ENCODE measurements at regions not wholly inside any gene's neighbourhood (a gene's known extent, or its start where the extent isn't known, plus 50 kb on each side); places are given as distances from the start of the nearest gene placed in this dataset.
"Not testable (repeated sequence)": the region's sequence is repeated elsewhere in the genome, so short reads cannot be mapped to it uniquely, and the experiment has no call there.

GRCh38 chr7:119256001-119256400 lies 1017.0 kb upstream of the KCND2 start:
- H3K9me3 Mint-ChIP-seq = no peaks in the 10 kb centered on the region
- intact Hi-C loops (cut with micrococcal nuclease) = no loop called here
- no peaks in the 10 kb centered on the region for H3K27me3 Mint-ChIP-seq
- no peaks in the 10 kb centered on the region for H3K4me1 Mint-ChIP-seq (ENCODE audit: low read depth)
- H3K36me3 Mint-ChIP-seq (ENCODE audit: low read depth) = no peaks in the 10 kb centered on the region
- no peak overlapping the region for H3K4me3 Mint-ChIP-seq
- H3K27ac Mint-ChIP-seq = no peak overlapping the region

- Mint-ChIP-seq H3K27me3 (no peaks in the 10 kb centered on the region), H3K4me1 (ENCODE audit: low read depth) (no peaks in the 10 kb centered on the region), H3K4me3 (no peak overlapping the region), H3K27ac (no peak overlapping the region), H3K36me3 (ENCODE audit: low read depth) (no peaks in the 10 kb centered on the region), H3K9me3 (no peaks in the 10 kb centered on the region)
- intact Hi-C loops (cut with micrococcal nuclease) = no loop called here
These were observed 1016.4 kb upstream of the KCND2 start for GRCh38 chr7:119256446-119257131.

GRCh38 chr7:119266790-119267189 lies 1006.2 kb upstream of the KCND2 start:
- H3K36me3 Mint-ChIP-seq (ENCODE audit: low read depth); H3K27me3 Mint-ChIP-seq; H3K4me3 Mint-ChIP-seq; H3K27ac Mint-ChIP-seq; H3K9me3 Mint-ChIP-seq; H3K4me1 Mint-ChIP-seq (ENCODE audit: low read depth): not testable (repeated sequence)
- intact Hi-C loops (cut with micrococcal nuclease) = loop anchor here (10.0 kb wide), 1 partner anchor 1288 kb away; no protein-coding TSS in a partner anchor

- H3K4me1 Mint-ChIP-seq (ENCODE audit: low read depth) = no peaks in the 10 kb centered on the region
- no peaks in the 10 kb centered on the region for H3K36me3 Mint-ChIP-seq (ENCODE audit: low read depth)
- no peak overlapping the region for H3K27ac Mint-ChIP-seq
- intact Hi-C loops (cut with micrococcal nuclease) = loop anchor here (5.0 kb wide), 1 partner anchor 1457 kb away; no protein-coding TSS in a partner anchor
- H3K4me3 Mint-ChIP-seq = no peak overlapping the region
- no peaks in the 10 kb centered on the region for H3K9me3 Mint-ChIP-seq
- H3K27me3 Mint-ChIP-seq = no peaks in the 10 kb centered on the region
These were observed 1002.9 kb upstream of the KCND2 start for GRCh38 chr7:119270045-119270464.

DNA sequence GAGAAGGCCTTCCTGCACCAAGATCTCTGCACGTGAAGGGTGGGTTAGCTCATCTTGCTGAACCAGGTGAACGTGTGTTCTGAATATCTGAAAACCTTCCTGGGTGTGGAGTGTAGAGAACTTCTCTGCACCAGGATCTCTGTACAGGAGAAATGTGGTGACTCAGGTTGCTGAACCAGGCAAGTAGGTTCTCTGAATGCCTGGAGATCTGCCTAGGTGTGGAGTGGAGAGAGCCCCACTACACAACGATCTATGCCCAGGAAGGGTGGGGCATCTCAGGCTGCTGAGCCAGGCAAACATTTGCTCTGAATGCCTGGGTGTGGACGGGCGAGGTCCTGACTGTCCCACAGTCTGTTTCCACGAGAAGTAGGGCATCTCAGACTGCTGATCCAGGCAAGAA lies 1002.3 kb upstream of the KCND2 start:
- no peak overlapping the region for H3K4me3 Mint-ChIP-seq
- intact Hi-C loops (cut with micrococcal nuclease) = loop anchor here (5.0 kb wide), 1 partner anchor 1457 kb away; no protein-coding TSS in a partner anchor

DNA sequence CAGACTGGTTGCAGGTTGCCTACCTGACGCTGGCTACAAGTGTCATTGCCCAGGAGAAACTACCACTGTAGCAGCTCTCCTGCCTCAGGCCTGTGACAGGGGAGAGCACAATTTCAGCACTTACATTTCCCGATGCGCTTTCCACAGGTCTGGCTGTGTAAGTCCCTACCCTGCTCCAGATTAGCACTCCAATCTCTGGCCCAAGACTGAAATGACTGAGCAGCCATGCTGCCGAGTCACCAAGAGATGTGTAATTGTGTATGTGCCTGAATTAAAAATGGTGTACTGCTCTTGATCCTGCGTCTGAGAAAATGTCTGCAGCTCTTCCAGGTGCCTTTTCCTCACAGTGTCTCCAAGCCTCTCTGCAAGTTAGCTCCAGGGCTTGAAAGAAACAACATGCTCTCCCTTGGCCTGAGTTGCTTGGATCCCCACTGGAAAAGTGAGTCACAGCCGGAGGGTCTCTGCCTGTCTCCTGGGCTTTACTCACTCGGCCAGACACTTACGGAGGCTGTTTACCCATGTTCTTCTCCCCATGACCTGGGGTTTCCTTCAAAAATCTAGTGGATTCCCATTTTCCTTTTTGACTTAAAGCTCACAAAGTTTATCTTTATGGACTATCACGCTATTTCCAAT lies 1001.7 kb upstream of the KCND2 start:
- H3K9me3 Mint-ChIP-seq = no peaks in the 10 kb centered on the region
- H3K4me3 Mint-ChIP-seq = no peak overlapping the region
- no peaks in the 10 kb centered on the region for H3K36me3 Mint-ChIP-seq (ENCODE audit: low read depth)
- H3K27me3 Mint-ChIP-seq = no peaks in the 10 kb centered on the region
- no peak overlapping the region for H3K27ac Mint-ChIP-seq
- H3K4me1 Mint-ChIP-seq (ENCODE audit: low read depth) = no peaks in the 10 kb centered on the region
- intact Hi-C loops (cut with micrococcal nuclease) = loop anchor here (5.0 kb wide), 1 partner anchor 1456 kb away; no protein-coding TSS in a partner anchor

More for the DNA sequence above, 1002.3 kb upstream of the KCND2 start:
- Mint-ChIP-seq H3K36me3 (ENCODE audit: low read depth) (no peaks in the 10 kb centered on the region), H3K27ac (no peak overlapping the region), H3K27me3 (no peaks in the 10 kb centered on the region), H3K9me3 (no peaks in the 10 kb centered on the region), H3K4me1 (ENCODE audit: low read depth) (no peaks in the 10 kb centered on the region)

- intact Hi-C loops (cut with micrococcal nuclease) = no loop called here
- Mint-ChIP-seq H3K27ac (no peak overlapping the region), H3K4me1 (ENCODE audit: low read depth) (no peaks in the 10 kb centered on the region), H3K4me3 (no peak overlapping the region), H3K27me3 (no peaks in the 10 kb centered on the region), H3K9me3 (no peaks in the 10 kb centered on the region), H3K36me3 (ENCODE audit: low read depth) (no peaks in the 10 kb centered on the region)
These were observed 991.7 kb upstream of the KCND2 start for GRCh38 chr7:119281181-119281846.

GRCh38 chr7:119283353-119283752 lies 989.6 kb upstream of the KCND2 start:
- no peak overlapping the region for H3K4me3 Mint-ChIP-seq
- no peaks in the 10 kb centered on the region for H3K9me3 Mint-ChIP-seq
- intact Hi-C loops (cut with micrococcal nuclease) = no loop called here
- H3K36me3 Mint-ChIP-seq (ENCODE audit: low read depth) = no peaks in the 10 kb centered on the region
- H3K27me3 Mint-ChIP-seq = no peaks in the 10 kb centered on the region
- H3K27ac Mint-ChIP-seq = no peak overlapping the region
- H3K4me1 Mint-ChIP-seq (ENCODE audit: low read depth) = no peaks in the 10 kb centered on the region

DNA sequence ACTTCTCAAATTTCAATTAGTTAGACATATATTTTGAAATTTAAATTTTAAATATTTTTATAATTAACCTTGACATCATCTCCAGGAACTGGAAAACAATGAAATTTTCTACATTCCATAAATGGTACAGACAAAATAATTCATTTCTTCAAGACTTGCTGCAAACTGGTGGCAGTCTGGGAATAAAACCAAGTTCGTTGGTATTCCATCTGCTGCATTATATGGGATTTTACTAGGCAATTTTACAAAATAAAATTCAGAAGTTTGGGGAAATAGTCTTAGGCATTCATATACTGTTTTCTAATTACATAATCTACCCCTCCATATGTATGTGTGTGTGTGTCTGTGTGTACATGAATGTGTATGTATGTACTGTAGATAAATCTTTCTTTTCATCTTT lies 984.6 kb upstream of the KCND2 start:
- no peaks in the 10 kb centered on the region for H3K4me1 Mint-ChIP-seq (ENCODE audit: low read depth)
- no peak overlapping the region for H3K27ac Mint-ChIP-seq
- H3K4me3 Mint-ChIP-seq = no peak overlapping the region
- no peaks in the 10 kb centered on the region for H3K27me3 Mint-ChIP-seq
- H3K9me3 Mint-ChIP-seq = no peaks in the 10 kb centered on the region
- no peaks in the 10 kb centered on the region for H3K36me3 Mint-ChIP-seq (ENCODE audit: low read depth)
- intact Hi-C loops (cut with micrococcal nuclease) = no loop called here

- H3K4me1 Mint-ChIP-seq (ENCODE audit: low read depth); intact Hi-C loops (cut with micrococcal nuclease); H3K4me3 Mint-ChIP-seq; H3K27ac Mint-ChIP-seq; H3K9me3 Mint-ChIP-seq; H3K27me3 Mint-ChIP-seq; H3K36me3 Mint-ChIP-seq (ENCODE audit: low read depth): not testable (repeated sequence)
These were observed 972.6 kb upstream of the KCND2 start for GRCh38 chr7:119300341-119300740.

DNA sequence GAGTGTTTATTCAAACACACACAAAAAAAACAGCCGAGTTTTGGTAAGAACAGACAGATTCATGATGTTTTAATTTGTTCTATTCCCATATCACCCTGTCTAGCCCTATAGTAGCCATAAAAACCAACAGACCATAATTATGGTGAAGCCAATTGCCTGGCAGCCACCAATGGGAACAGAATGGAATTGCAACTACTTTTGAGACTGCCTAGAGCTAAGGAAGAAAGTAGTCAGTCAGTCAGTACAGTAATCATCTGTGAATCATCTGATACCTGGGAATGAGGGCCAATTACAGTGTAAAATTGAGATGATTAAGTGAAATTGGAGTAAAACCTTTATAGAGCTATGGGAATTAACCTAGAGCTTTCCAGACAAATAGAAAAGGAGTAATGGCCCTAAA lies 952.7 kb upstream of the KCND2 start:
- Mint-ChIP-seq H3K4me3 (no peak overlapping the region), H3K27ac (no peak overlapping the region), H3K4me1 (ENCODE audit: low read depth) (no peaks in the 10 kb centered on the region), H3K9me3 (peaks cover 9% of the 10 kb centered on the region), H3K36me3 (ENCODE audit: low read depth) (no peaks in the 10 kb centered on the region), H3K27me3 (no peaks in the 10 kb centered on the region)
- intact Hi-C loops (cut with micrococcal nuclease) = no loop called here

- Mint-ChIP-seq H3K4me1 (ENCODE audit: low read depth) (no peaks in the 10 kb centered on the region), H3K27ac (no peak overlapping the region), H3K27me3 (no peaks in the 10 kb centered on the region), H3K4me3 (no peak overlapping the region), H3K9me3 (no peaks in the 10 kb centered on the region), H3K36me3 (ENCODE audit: low read depth) (no peaks in the 10 kb centered on the region)
- intact Hi-C loops (cut with micrococcal nuclease) = no loop called here
These were observed 943.3 kb upstream of the KCND2 start for GRCh38 chr7:119329715-119330114.

DNA sequence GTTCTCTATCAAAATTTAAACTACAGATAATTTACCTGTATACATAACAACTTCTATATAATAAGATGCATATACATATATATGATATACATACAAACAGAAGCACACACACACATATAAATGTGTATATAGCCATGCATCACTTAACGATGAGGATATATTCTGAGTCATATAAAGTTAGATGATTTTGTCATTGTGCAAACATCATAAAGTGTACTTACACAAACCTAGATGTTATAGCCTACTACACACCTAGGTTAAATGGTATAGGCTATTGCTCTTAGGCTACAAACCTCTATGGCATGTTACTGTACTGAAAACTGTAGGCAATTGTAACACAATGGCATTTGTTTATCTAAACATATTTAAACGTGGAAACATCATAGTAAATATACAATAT lies 937.6 kb upstream of the KCND2 start:
- H3K36me3 Mint-ChIP-seq (ENCODE audit: low read depth) = no peaks in the 10 kb centered on the region
- no peaks in the 10 kb centered on the region for H3K27me3 Mint-ChIP-seq
- H3K27ac Mint-ChIP-seq = no peak overlapping the region
- H3K9me3 Mint-ChIP-seq = no peaks in the 10 kb centered on the region
- H3K4me1 Mint-ChIP-seq (ENCODE audit: low read depth) = no peaks in the 10 kb centered on the region
- no peak overlapping the region for H3K4me3 Mint-ChIP-seq
- intact Hi-C loops (cut with micrococcal nuclease) = no loop called here

DNA sequence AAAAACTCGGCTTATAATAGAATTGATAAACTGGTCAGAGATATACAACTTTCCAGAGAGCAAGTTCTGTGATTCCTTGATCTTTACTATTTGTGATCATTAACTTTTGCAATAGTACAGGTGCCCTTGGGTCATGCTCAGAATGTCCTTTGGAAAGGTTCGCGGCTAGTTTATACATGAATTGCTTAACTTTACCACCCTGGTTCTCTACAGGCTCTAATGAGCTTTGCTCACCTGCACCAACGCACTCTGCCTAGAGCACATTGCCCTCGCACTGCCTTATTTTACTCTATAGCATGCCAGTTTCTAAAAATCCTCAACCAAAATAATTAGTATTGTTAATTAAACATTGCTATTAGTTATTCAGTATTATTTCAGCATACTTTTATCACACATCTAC lies 931.2 kb upstream of the KCND2 start:
- Mint-ChIP-seq H3K27me3 (no peaks in the 10 kb centered on the region), H3K4me3 (no peak overlapping the region), H3K27ac (no peak overlapping the region), H3K9me3 (no peaks in the 10 kb centered on the region), H3K36me3 (ENCODE audit: low read depth) (no peaks in the 10 kb centered on the region), H3K4me1 (ENCODE audit: low read depth) (no peaks in the 10 kb centered on the region)
- intact Hi-C loops (cut with micrococcal nuclease) = no loop called here

Data from dendritic cell treated with granulocyte-macrophage colony-stimulating factor and Interleukin-4, amounts not matched to agents 40 ng/mL and 50 ng/mL, for 4 days (primary cell).